H9 (cell line): ENCODE measurements at regions not wholly inside any gene's neighbourhood (a gene's known extent, or its start where the extent isn't known, plus 50 kb on each side); places are given as distances from the start of the nearest gene placed in this dataset.

Experiments used
- DNase-seq: peaks from one replicate; pipeline ENCODE4 v3.0.0-alpha.2; 2017
- H2AFZ ChIP-seq: one replicate; pipeline ENCODE4 v1.6.1; 2013; ENCODE audit warnings: mild to moderate bottlenecking, low read length, control low read depth, moderate library complexity
- H2AK5ac ChIP-seq: 2 replicates; pipeline ENCODE4 v1.6.1; 2013; ENCODE audit warnings: low read length, control low read depth, mixed read lengths; ENCODE audit not compliant: insufficient read length
- H2BK120ac ChIP-seq: one replicate; pipeline ENCODE4 v1.6.1; 2013; ENCODE audit warnings: low read depth, mild to moderate bottlenecking, low read length, control low read depth, inconsistent platforms; ENCODE audit not compliant: poor library complexity, severe bottlenecking
- H2BK12ac ChIP-seq: 2 replicates; pipeline ENCODE4 v1.6.1; 2013; ENCODE audit warnings: low read length, control low read depth, mixed read lengths, low read depth; ENCODE audit not compliant: insufficient read length
- H2BK15ac ChIP-seq: 2 replicates; pipeline ENCODE4 v1.6.1; 2013; ENCODE audit warnings: low read depth, low read length, control low read depth
- H2BK20ac ChIP-seq: one replicate; pipeline ENCODE4 v1.6.1; 2013; ENCODE audit warnings: low read depth, mild to moderate bottlenecking, low read length, control low read depth, inconsistent platforms; ENCODE audit not compliant: poor library complexity, severe bottlenecking
- H2BK5ac ChIP-seq: 2 replicates; pipeline ENCODE4 v1.6.1; 2013; ENCODE audit warnings: low read length, control low read depth, mixed read lengths; ENCODE audit not compliant: insufficient read length
- H3K14ac ChIP-seq: 2 replicates; pipeline ENCODE4 v1.6.1; 2013; ENCODE audit warnings: low read length, control low read depth; ENCODE audit not compliant: insufficient read depth
- H3K18ac ChIP-seq: 2 replicates; pipeline ENCODE4 v1.6.1; 2013; ENCODE audit warnings: low read depth, mild to moderate bottlenecking, mixed read lengths, low read length, control low read depth; ENCODE audit not compliant: insufficient read length
- H3K23ac ChIP-seq: 2 replicates; pipeline ENCODE4 v1.6.1; 2013; ENCODE audit warnings: low read length, control low read depth, mixed read lengths, low read depth; ENCODE audit not compliant: insufficient read length
- H3K23me2 ChIP-seq: 2 replicates; pipeline ENCODE4 v1.6.1; 2013; ENCODE audit warnings: low read depth, mild to moderate bottlenecking, mixed read lengths, low read length, control low read depth; ENCODE audit not compliant: insufficient read length, poor library complexity, severe bottlenecking
- H3K27ac ChIP-seq: 2 replicates; pipeline ENCODE4 v1.5.1; 2013; ENCODE audit warnings: low read length, control low read depth, mixed read lengths, low read depth; ENCODE audit not compliant: insufficient read length
- H3K27me3 ChIP-seq: 2 replicates; pipeline ENCODE4 v1.6.1; 2013; ENCODE audit warnings: low read length, control low read depth, inconsistent platforms; ENCODE audit not compliant: insufficient read depth
- H3K4ac ChIP-seq: 2 replicates; pipeline ENCODE4 v1.6.1; 2013; ENCODE audit warnings: low read depth, mild to moderate bottlenecking, control low read depth, inconsistent platforms, low read length, moderate library complexity
- H3K4me1 ChIP-seq: 2 replicates; pipeline ENCODE4 v1.6.1; 2013; ENCODE audit warnings: low read length, control low read depth, inconsistent platforms; ENCODE audit not compliant: insufficient read depth
- H3K4me2 ChIP-seq: 2 replicates; pipeline ENCODE4 v1.6.1; 2013; ENCODE audit warnings: low read length, control low read depth, mixed read lengths; ENCODE audit not compliant: insufficient read length, insufficient read depth
- H3K56ac ChIP-seq: 2 replicates; pipeline ENCODE4 v1.6.1; 2013; ENCODE audit warnings: low read depth, mild to moderate bottlenecking, mixed read lengths, low read length, control low read depth; ENCODE audit not compliant: insufficient read length
- H3K79me1 ChIP-seq: 2 replicates; pipeline ENCODE4 v1.6.1; 2013; ENCODE audit warnings: low read depth, mild to moderate bottlenecking, moderate library complexity, low read length, control low read depth, inconsistent platforms; ENCODE audit not compliant: insufficient read depth, poor library complexity, severe bottlenecking
- H3K79me2 ChIP-seq: 2 replicates; pipeline ENCODE4 v1.6.1; 2013; ENCODE audit warnings: low read length, control low read depth, inconsistent platforms; ENCODE audit not compliant: insufficient read depth
- H3K9ac ChIP-seq: 2 replicates; pipeline ENCODE4 v1.6.1; 2013; ENCODE audit warnings: low read length, control low read depth, mixed read lengths; ENCODE audit not compliant: insufficient read length; ENCODE audit errors: extremely low read depth
- H3K9me3 ChIP-seq: one replicate; pipeline ENCODE4 v1.6.1; 2013; ENCODE audit warnings: low read depth, low read length, inconsistent platforms; ENCODE audit not compliant: control insufficient read depth
- H3T11ph ChIP-seq: one replicate; pipeline ENCODE4 v1.6.1; 2013; ENCODE audit warnings: mild to moderate bottlenecking, low read length, control low read depth, inconsistent platforms
- H4K20me1 ChIP-seq: one replicate; pipeline ENCODE4 v1.6.1; 2013; ENCODE audit not compliant: control insufficient read depth, insufficient read length, insufficient read depth
- H4K5ac ChIP-seq: 2 replicates; pipeline ENCODE4 v1.6.1; 2013; ENCODE audit warnings: low read depth, mild to moderate bottlenecking, mixed read lengths, low read length, control low read depth; ENCODE audit not compliant: insufficient read length
- H4K8ac ChIP-seq: replicated peaks from 2 replicates; pipeline ENCODE4 v1.6.1; 2013; ENCODE audit warnings: low read length, control low read depth, mixed read lengths, low read depth; ENCODE audit not compliant: insufficient read length
- H4K91ac ChIP-seq: 2 replicates; pipeline ENCODE4 v1.6.1; 2013; ENCODE audit warnings: low read depth, mild to moderate bottlenecking, moderate library complexity, mixed read lengths, low read length, control low read depth; ENCODE audit not compliant: insufficient read length
- H3K27ac Mint-ChIP-seq, 3 experiments: 2 replicates in 2 of 3; 3 replicates in 1 of 3; pipeline ENCODE4 v1.8.0; 2020 to 2021; ENCODE audit warnings: mixed read lengths in 3 of 3, mild to moderate bottlenecking in 1 of 3, moderate library complexity in 1 of 3
- H3K27me3 Mint-ChIP-seq: 2 replicates; pipeline ENCODE4 v1.8.0; 2021; ENCODE audit warnings: low read depth, mild to moderate bottlenecking, moderate library complexity, mixed read lengths
- H3K36me3 Mint-ChIP-seq, 3 experiments: 2 replicates in 2 of 3; 3 replicates in 1 of 3; pipeline ENCODE4 v1.8.0; 2020 to 2021; ENCODE audit warnings: low read depth in 3 of 3, mixed read lengths in 3 of 3; ENCODE audit not compliant: insufficient read depth in 1 of 3
- H3K4me1 Mint-ChIP-seq, 2 experiments: 2 replicates each; pipeline ENCODE4 v1.8.0; 2020; ENCODE audit warnings: mixed read lengths in 2 of 2
- H3K4me3 Mint-ChIP-seq, 2 experiments: 2 replicates in 1 of 2; 3 replicates in 1 of 2; pipeline ENCODE4 v1.8.0; 2020 to 2021; ENCODE audit warnings: mild to moderate bottlenecking in 2 of 2, mixed read lengths in 2 of 2, moderate library complexity in 1 of 2
- H3K9me3 Mint-ChIP-seq, 2 experiments: 2 replicates in 1 of 2; 3 replicates in 1 of 2; pipeline ENCODE4 v1.8.0; 2020; ENCODE audit warnings: mild to moderate bottlenecking in 2 of 2, mixed read lengths in 2 of 2, moderate library complexity in 1 of 2
- CTCF ChIP-seq: fragments of 200-600 bp; sonication (generic); conservative IDR thresholded peaks from 3 replicates; pipeline ENCODE4 v1.8.0; 2021; ENCODE audit warnings: antibody characterized with exemption, mild to moderate bottlenecking
- WGBS: extraction: QIAGEN DNeasy Blood & Tissue Kit; methylation state at CpG from one replicate; pipeline ENCODE4 v1.1.7; 2013; ENCODE audit warnings: missing lambda C conversion rate, low lambda C conversion rate, mixed read lengths; ENCODE audit not compliant: insufficient read length; ENCODE audit errors: extremely low coverage; 5-methylcytosine and 5-hydroxymethylcytosine counted together

- no peak overlapping the region for H2BK120ac ChIP-seq
- H3K4me1 ChIP-seq: peaks cover 3% of the 10 kb centered on the region; the same call in 1 of the 2 replicates
- peak overlapping the region in 1 of 3 experiments; percentile 34; a peak in 1 of 7 replicates for H3K27ac Mint-ChIP-seq
- H3K27me3 Mint-ChIP-seq: peaks cover 4% of the 10 kb centered on the region
- no peak overlapping the region for H2AK5ac ChIP-seq
- no peak overlapping the region for H2BK5ac ChIP-seq
- no peak overlapping the region for H2BK12ac ChIP-seq
- H3K9me3 Mint-ChIP-seq: peaks cover 9 to 10% of the 10 kb centered on the region in 2 experiments
- H3K4ac ChIP-seq: no peak overlapping the region
- no peaks in the 10 kb centered on the region for H3K27me3 ChIP-seq
- no peak overlapping the region for H2AFZ ChIP-seq
- H3K36me3 Mint-ChIP-seq: peaks cover 4 to 9% (median 8%) of the 10 kb centered on the region in 3 experiments
- H3K9ac ChIP-seq: no peak overlapping the region
- no peaks in the 10 kb centered on the region for H4K20me1 ChIP-seq
- peaks cover 12 to 15% of the 10 kb centered on the region in 2 experiments for H3K4me1 Mint-ChIP-seq
- no CpG with 5 or more reads among the region's 3 CpGs for WGBS
- no peak overlapping the region for H3K18ac ChIP-seq
- H4K5ac ChIP-seq: no peak overlapping the region
- TF ChIP-seq CTCF: no peak
- no peak overlapping the region for H3K27ac ChIP-seq
- H3K23ac ChIP-seq: no peak overlapping the region
- H3T11ph ChIP-seq: no peak overlapping the region
- H2BK20ac ChIP-seq: no peak overlapping the region
- no peaks in the 10 kb centered on the region for H3K23me2 ChIP-seq
- no peaks in the 10 kb centered on the region for H3K9me3 ChIP-seq
- H3K79me2 ChIP-seq: no peaks in the 10 kb centered on the region
- DNase-seq: no peak
- H4K91ac ChIP-seq: no peak overlapping the region
- no peaks in the 10 kb centered on the region for H3K79me1 ChIP-seq
- H3K56ac ChIP-seq: no peak overlapping the region
- H4K8ac ChIP-seq: no peak overlapping the region
- H3K14ac ChIP-seq: no peak overlapping the region
- H2BK15ac ChIP-seq: no peak overlapping the region
- no peak overlapping the region for H3K4me2 ChIP-seq
- H3K4me3 Mint-ChIP-seq: no peak overlapping the region
Measured at GRCh38 chr18:37654034-37654433, 88.4 kb upstream of the CELF4 start.
